WTC11 (cell line): ENCODE measurements at regions not wholly inside any gene's neighbourhood (a gene's known extent, or its start where the extent isn't known, plus 50 kb on each side); places are given as distances from the start of the nearest gene placed in this dataset.

Experiments
- ATAC-seq: fragments of 200-7000 bp; cut with Tn5 transposase; 2 replicates; pipeline ENCODE4 v1.10.0; 2021; ENCODE audit warnings: mild to moderate bottlenecking, moderate library complexity
- CTCF ChIA-PET: fragments of 300-600 bp; sonication (Branson Sonifier 250); formaldehyde crosslinking; loops from one replicate; lab custom pipeline; 2021; ENCODE audit warnings: antibody characterized with exemption; lab: Charles Lee
- POLR2A ChIA-PET: fragments of 350-600 bp; sonication (Branson Sonifier 250); formaldehyde crosslinking; loops from one replicate; lab custom pipeline; 2021; ENCODE audit warnings: antibody characterized with exemption; lab: Charles Lee
- DNase-seq: peaks from one replicate; pipeline ENCODE4 v3.0.0; 2021; ENCODE audit warnings: low spot score
- H3K27ac Mint-ChIP-seq: 2 replicates; pipeline ENCODE4 v1.8.0; 2021; ENCODE audit warnings: mixed read lengths
- H3K27me3 Mint-ChIP-seq: 2 replicates; pipeline ENCODE4 v1.8.0; 2021; ENCODE audit warnings: low read depth, mild to moderate bottlenecking, moderate library complexity, mixed read lengths
- H3K36me3 Mint-ChIP-seq: 2 replicates; pipeline ENCODE4 v1.8.0; 2021; ENCODE audit warnings: mixed read lengths
- H3K4me1 Mint-ChIP-seq: 2 replicates; pipeline ENCODE4 v1.8.0; 2022; ENCODE audit warnings: mixed read lengths
- H3K4me3 Mint-ChIP-seq: 2 replicates; pipeline ENCODE4 v1.8.0; 2021; ENCODE audit warnings: mild to moderate bottlenecking, moderate library complexity, mixed read lengths
- H3K9me3 Mint-ChIP-seq: 2 replicates; pipeline ENCODE4 v1.8.0; 2021; ENCODE audit warnings: mixed read lengths
- ATF6 ChIP-seq: sonication (generic); formaldehyde crosslinking; IDR thresholded peaks from 2 replicates; pipeline ENCODE4 v1.8.1; 2023; ENCODE audit warnings: mild to moderate bottlenecking, missing genetic modification reagents
- CREM ChIP-seq: sonication (generic); formaldehyde crosslinking; IDR thresholded peaks from 2 replicates; pipeline ENCODE4 v1.8.1; 2022; ENCODE audit warnings: mild to moderate bottlenecking, missing genetic modification reagents, moderate library complexity
- CTCF ChIP-seq: fragments of 200-600 bp; IDR thresholded peaks from 2 replicates; pipeline ENCODE4 v1.8.0; 2022; ENCODE audit warnings: antibody characterized with exemption
- E2F1 ChIP-seq: sonication (generic); formaldehyde crosslinking; IDR thresholded peaks from 2 replicates; pipeline ENCODE4 v1.8.0; 2022; ENCODE audit warnings: mild to moderate bottlenecking, missing genetic modification reagents
- ELF4 ChIP-seq: sonication (generic); formaldehyde crosslinking; IDR thresholded peaks from 2 replicates; pipeline ENCODE4 v1.8.1; 2022; ENCODE audit warnings: low read depth, mild to moderate bottlenecking, moderate library complexity, missing genetic modification reagents
- ERG ChIP-seq: fragments of 250-450 bp; sonication (Bioruptor Pico); IDR thresholded peaks from 2 replicates; pipeline ENCODE4 v1.8.0; 2021; ENCODE audit warnings: mild to moderate bottlenecking
- FOXP4 ChIP-seq: sonication (generic); formaldehyde crosslinking; IDR thresholded peaks from 2 replicates; pipeline ENCODE4 v1.8.0; 2022; ENCODE audit warnings: mild to moderate bottlenecking, missing genetic modification reagents
- GTF2I ChIP-seq: fragments of 250-450 bp; sonication (Bioruptor Pico); conservative IDR thresholded peaks from 2 replicates; pipeline ENCODE4 v1.4.0; 2021; ENCODE audit warnings: mild to moderate bottlenecking
- IRF1 ChIP-seq: sonication (generic); formaldehyde crosslinking; IDR thresholded peaks from 2 replicates; pipeline ENCODE4 v1.8.0; 2023; ENCODE audit warnings: missing genetic modification reagents
- IRF2 ChIP-seq: sonication (generic); formaldehyde crosslinking; IDR thresholded peaks from 2 replicates; pipeline ENCODE4 v1.8.0; 2022; ENCODE audit warnings: low read depth, missing genetic modification reagents, borderline replicate concordance
- JUN ChIP-seq: sonication (generic); formaldehyde crosslinking; IDR thresholded peaks from 2 replicates; pipeline ENCODE4 v1.8.0; 2023; ENCODE audit warnings: mild to moderate bottlenecking, missing genetic modification reagents
- NFATC4 ChIP-seq: fragments of 250-450 bp; sonication (Bioruptor Pico); IDR thresholded peaks from 2 replicates; pipeline ENCODE4 v1.9.0; 2021; ENCODE audit warnings: mild to moderate bottlenecking
- NR1H2 ChIP-seq: sonication (generic); formaldehyde crosslinking; IDR thresholded peaks from 2 replicates; pipeline ENCODE4 v1.9.0; 2021; ENCODE audit warnings: mild to moderate bottlenecking, moderate library complexity, missing genetic modification reagents
- NR2C2 ChIP-seq: sonication (generic); formaldehyde crosslinking; IDR thresholded peaks from 2 replicates; pipeline ENCODE4 v1.8.0; 2022; ENCODE audit warnings: mild to moderate bottlenecking, missing genetic modification reagents
- NR3C1 ChIP-seq: sonication (generic); formaldehyde crosslinking; conservative IDR thresholded peaks from 2 replicates; pipeline ENCODE4 v1.8.1; 2023; ENCODE audit warnings: low read depth, mild to moderate bottlenecking, missing genetic modification reagents
- SMAD4 ChIP-seq: sonication (generic); formaldehyde crosslinking; IDR thresholded peaks from 2 replicates; pipeline ENCODE4 v1.8.0; 2022; ENCODE audit warnings: mild to moderate bottlenecking, missing genetic modification reagents
- SP1 ChIP-seq: sonication (generic); formaldehyde crosslinking; conservative IDR thresholded peaks from 2 replicates; pipeline ENCODE4 v1.8.1; 2022; ENCODE audit warnings: missing genetic modification reagents
- TCF7 ChIP-seq: sonication (generic); formaldehyde crosslinking; IDR thresholded peaks from 2 replicates; pipeline ENCODE4 v1.8.0; 2022; ENCODE audit warnings: mild to moderate bottlenecking, low read depth, missing genetic modification reagents, moderate library complexity
- USF2 ChIP-seq: sonication (generic); formaldehyde crosslinking; IDR thresholded peaks from 2 replicates; pipeline ENCODE4 v1.8.1; 2023; ENCODE audit warnings: mild to moderate bottlenecking, missing genetic modification reagents, moderate library complexity
- ZBTB21 ChIP-seq: sonication (generic); formaldehyde crosslinking; IDR thresholded peaks from 2 replicates; pipeline ENCODE4 v1.8.1; 2023; ENCODE audit warnings: mild to moderate bottlenecking, missing genetic modification reagents, borderline replicate concordance
- ZNF121 ChIP-seq: sonication (generic); formaldehyde crosslinking; IDR thresholded peaks from 2 replicates; pipeline ENCODE4 v1.8.0; 2023; ENCODE audit warnings: missing genetic modification reagents
- ZNF263 ChIP-seq: sonication (generic); formaldehyde crosslinking; IDR thresholded peaks from 2 replicates; pipeline ENCODE4 v1.8.1; 2022; ENCODE audit warnings: low read depth, mild to moderate bottlenecking, moderate library complexity, missing genetic modification reagents
- ZNF423 ChIP-seq: fragments of 250-450 bp; sonication (Bioruptor Pico); IDR thresholded peaks from 2 replicates; pipeline ENCODE4 v2.1.2; 2022; ENCODE audit warnings: mild to moderate bottlenecking, moderate library complexity
- ZNF425 ChIP-seq: fragments of 250-450 bp; sonication (Bioruptor Pico); conservative IDR thresholded peaks from 2 replicates; pipeline ENCODE4 v1.9.0; 2021; ENCODE audit warnings: mild to moderate bottlenecking

GRCh38 chr17:53141731-53142130 lies 681.0 kb upstream of the KIF2B start:
- Mint-ChIP-seq H3K4me1 (peaks cover 21% of the 10 kb centered on the region), H3K27ac (no peak overlapping the region), H3K36me3 (peaks cover 4% of the 10 kb centered on the region), H3K27me3 (no peaks in the 10 kb centered on the region), H3K4me3 (no peak overlapping the region), H3K9me3 (peaks cover 33% of the 10 kb centered on the region)
- ATAC-seq (no peak), DNase-seq (no peak)
- TF ChIP-seq IRF2 (CRISPR knock-in tag), result no peak
- TF ChIP-seq NR3C1 (CRISPR knock-in tag), result no peak
- no peak for TF ChIP-seq NR2C2 (CRISPR knock-in tag)
- TF ChIP-seq IRF1 (CRISPR knock-in tag), result no peak
- TF ChIP-seq ZNF425 (CRISPR knock-in tag), result no peak
- no peak for TF ChIP-seq ERG (CRISPR knock-in tag)
- TF ChIP-seq SP1 (CRISPR knock-in tag), result no peak
- TF ChIP-seq ELF4 (CRISPR knock-in tag), result no peak
- no peak for TF ChIP-seq NFATC4 (CRISPR knock-in tag)
- TF ChIP-seq ZNF423 (CRISPR knock-in tag), result no peak
- no peak for TF ChIP-seq ATF6 (CRISPR knock-in tag)
- TF ChIP-seq GTF2I (CRISPR knock-in tag), result no peak
- no peak for TF ChIP-seq FOXP4 (CRISPR knock-in tag)
- TF ChIP-seq ZNF121 (CRISPR knock-in tag), result no peak
- TF ChIP-seq TCF7 (CRISPR knock-in tag), result no peak
- no peak for TF ChIP-seq USF2 (CRISPR knock-in tag)
- TF ChIP-seq NR1H2 (CRISPR knock-in tag), result no peak
- ChIA-PET CTCF (no interaction called here), POLR2A (no interaction called here)

GRCh38 chr17:53141280-53141679 lies 681.4 kb upstream of the KIF2B start:
- ChIA-PET CTCF (no interaction called here), POLR2A (no interaction called here)
- Mint-ChIP-seq H3K9me3 (peaks cover 33% of the 10 kb centered on the region), H3K27ac (no peak overlapping the region), H3K4me3 (no peak overlapping the region), H3K4me1 (peaks cover 23% of the 10 kb centered on the region), H3K36me3 (peaks cover 5% of the 10 kb centered on the region), H3K27me3 (no peaks in the 10 kb centered on the region)
- no peak for DNase-seq
- no peak for ATAC-seq
- TF ChIP-seq ZBTB21 (CRISPR knock-in tag) (no peak), JUN (CRISPR knock-in tag) (no peak), CTCF (no peak), SMAD4 (CRISPR knock-in tag) (no peak), E2F1 (CRISPR knock-in tag) (no peak), ZNF263 (CRISPR knock-in tag) (no peak), CREM (CRISPR knock-in tag) (no peak)
